GM19395 (cell line): ENCODE measurements at regions not wholly inside any gene's neighbourhood (a gene's known extent, or its start where the extent isn't known, plus 50 kb on each side); places are given as distances from the start of the nearest gene placed in this dataset.

Experiments used
- ATAC-seq: cut with Tn5 transposase; IDR thresholded peaks from one replicate; pipeline ENCODE4 v1.9.1; 2021; ENCODE audit warnings: mild to moderate bottlenecking, moderate library complexity; ENCODE audit not compliant: unreplicated experiment

DNA sequence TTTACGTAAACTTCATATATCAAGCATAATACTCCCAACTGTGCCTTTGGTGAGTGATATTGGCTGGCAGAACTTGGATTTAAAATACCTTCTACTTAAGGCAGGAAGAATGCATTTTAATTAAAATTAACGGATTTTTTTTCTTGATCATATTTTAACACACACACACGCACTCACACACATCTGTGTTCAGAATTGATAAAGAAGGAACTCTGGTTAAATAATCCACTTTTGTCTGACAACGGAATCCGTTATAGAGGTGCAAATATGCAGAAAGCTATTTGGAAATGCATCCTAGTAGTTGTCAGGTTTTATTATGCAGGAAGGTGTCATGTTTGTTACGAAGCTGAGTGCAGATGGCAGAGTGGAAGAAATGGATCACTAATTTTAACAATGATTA is 105.5 kb upstream of the ZNF536 start:
- no peak for ATAC-seq

DNA sequence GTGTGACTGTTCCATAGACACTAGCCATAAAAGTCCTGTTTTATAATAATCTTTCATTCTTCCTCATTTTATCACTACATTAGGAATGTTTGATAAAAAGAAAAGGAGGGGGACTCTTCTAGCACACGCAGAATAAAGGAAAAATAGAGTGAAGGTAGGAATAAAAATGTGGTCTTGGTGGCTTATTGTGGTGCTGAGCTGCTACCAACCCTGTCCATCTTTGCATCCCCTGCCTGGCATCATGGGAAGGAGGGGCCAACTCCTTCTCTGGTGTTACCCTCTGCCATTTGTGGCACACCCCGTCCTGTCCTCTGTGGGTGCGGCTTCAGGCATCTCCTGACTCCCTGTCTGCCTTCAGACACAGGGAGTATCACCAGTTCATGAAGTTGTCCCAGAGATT is 104.9 kb upstream of the ZNF536 start:
- no peak for ATAC-seq

DNA sequence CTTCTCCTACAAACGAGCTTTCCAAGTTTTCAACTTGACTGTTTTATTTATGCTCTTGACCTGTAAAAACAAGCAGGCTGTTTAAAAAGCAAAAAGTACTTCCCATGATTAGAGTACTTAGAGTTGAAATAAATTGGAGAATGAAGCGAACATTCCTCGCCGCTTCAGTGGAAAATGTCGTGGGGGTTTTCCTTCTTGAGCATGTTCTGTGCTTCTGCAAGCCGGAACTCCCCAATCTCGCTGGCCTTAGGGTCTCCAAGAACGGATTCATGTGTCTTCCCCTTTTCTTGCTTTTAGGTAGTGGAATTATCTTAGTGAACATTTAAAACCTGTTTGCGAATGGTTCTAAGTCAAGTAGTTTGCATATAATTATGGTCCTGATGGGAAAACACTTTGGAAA is 103.6 kb upstream of the ZNF536 start:
- ATAC-seq, result no peak

DNA sequence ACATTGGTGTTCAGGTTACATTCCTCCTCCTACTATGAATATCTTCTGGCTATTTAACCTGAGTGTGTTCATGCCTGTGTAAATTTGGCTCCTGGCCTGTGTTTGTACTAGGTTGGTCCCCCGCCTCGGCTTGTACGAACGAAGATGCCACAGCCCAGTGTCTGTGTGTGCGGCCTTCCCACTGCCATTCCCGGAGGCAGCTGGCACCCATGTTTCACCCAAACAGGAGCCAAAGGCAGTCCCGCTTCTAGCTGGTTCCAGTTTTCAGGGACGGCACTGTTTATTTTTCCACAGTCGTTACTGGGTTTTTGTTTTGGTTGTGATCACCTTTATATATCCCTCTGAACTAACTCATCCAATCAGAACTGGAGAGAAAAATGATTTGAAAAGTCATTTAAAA is 102.5 kb upstream of the ZNF536 start:
- ATAC-seq, result no peak

DNA sequence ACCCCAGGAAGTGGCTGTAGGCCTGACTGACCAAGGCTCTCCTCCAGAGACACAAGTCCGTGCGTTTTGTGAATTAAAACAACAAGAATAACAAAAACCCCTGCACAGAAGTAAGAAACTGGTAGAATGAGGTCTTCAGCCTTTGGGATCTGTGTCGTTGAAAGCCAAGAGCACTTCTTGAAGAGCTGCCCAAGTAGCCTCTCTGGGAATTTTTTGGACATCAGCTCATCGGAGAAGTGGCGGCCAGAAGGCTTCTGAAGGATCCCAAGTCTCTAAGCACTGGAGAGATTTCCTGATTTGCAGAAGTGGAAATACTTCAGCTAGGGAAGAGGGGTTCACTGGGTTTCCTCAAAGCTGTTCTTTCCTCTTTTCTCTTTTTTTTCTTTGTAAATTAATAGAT is 100.4 kb upstream of the ZNF536 start:
- no peak for ATAC-seq

DNA sequence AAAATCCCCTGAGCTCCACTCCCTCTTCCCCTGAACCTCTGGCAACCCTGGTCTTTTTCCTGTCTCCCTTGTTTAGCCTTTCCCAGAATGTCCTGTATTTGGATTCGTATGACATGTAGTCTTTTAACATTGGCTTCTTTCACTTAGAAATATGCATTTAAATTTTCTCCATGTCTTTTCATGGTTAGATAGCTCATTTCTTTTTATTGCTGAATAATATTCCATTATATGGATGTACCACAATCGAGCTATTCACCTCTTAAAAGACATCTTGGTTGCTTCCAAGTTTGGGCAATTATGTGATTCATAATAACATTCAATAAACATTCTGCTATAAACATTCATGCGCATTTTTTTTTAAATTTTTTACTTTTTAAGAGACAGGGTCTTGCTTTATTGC is 99.6 kb upstream of the ZNF536 start:
- ATAC-seq, result no peak

DNA sequence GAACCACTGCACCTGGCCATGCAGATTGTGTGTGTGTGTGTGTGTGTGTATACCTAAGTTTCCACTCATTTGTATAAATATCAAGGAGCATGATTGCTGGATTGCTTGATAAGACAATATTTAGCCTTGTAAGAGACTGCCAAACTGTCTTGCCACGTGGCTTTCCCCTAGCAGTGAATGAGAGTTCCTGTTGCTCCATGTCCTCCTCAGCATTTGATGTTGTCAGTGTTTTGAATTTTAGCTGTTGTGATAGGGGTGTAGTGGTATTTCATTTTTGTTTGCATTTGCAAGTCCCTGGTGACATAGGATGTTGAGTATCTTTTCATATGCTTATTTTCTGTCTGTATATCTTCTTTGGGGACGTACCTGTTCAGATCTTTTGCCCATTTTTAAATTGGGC is 99.0 kb upstream of the ZNF536 start:
- ATAC-seq, result no peak

DNA sequence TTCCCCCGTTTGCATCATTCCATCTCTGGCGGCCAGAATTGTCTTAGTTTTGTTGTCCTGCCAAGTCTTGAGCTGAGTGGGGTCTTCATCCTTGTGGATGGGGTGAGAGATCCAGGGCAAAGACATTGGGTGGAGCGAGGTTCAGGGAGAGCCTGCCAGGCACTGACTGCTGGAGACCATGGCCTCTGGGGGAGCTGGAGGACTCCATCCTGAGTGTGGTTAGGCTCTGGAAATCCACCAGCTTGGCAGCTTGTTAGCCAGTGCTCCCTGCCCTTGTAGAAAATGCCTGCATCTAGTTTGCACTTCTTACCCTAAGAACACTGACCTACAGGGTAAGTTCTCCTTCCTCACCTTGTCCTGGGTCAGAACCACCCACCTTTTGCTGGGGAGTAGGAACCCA is 97.2 kb upstream of the ZNF536 start:
- ATAC-seq, result no peak

DNA sequence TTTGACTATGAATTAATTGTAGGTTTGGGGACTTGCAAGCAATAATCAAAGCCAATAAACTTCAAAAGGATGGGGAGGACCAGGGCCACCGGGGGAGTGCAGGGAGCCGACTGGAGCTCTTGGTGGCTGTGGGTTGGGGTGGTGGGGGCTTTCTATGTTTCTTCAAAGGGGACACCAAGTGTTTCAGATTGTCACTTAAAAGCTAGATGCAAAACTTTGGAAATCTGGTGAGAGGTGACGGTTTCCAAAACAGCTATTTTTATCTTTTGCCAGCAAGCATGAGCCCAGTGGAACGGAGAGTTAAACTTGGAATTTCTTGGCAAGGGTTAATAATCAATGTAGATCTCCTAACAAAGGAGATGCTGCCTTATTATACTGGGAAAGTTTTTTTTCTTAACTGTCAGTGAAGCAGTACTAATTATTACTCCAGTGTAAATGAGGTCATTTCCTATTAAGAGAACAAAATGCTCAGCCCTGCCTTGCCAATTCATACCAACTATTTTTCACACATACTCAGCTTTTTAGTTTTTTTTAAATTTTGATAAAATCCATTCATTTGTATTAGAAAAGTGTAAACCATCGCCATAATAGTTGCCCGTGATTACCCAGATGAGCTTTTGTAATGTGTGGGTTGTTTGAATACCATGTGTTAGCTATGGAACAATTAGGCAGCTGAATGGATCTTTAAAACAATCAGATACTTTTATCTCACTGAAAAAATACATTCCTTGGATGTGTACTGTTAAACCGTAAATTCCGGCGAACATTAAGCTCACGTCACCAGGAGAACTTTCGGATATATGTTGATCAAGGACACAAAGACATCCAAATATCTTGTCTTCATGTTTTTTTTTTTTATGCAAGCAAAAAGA is 95.9 kb upstream of the ZNF536 start:
- no peak for ATAC-seq

DNA sequence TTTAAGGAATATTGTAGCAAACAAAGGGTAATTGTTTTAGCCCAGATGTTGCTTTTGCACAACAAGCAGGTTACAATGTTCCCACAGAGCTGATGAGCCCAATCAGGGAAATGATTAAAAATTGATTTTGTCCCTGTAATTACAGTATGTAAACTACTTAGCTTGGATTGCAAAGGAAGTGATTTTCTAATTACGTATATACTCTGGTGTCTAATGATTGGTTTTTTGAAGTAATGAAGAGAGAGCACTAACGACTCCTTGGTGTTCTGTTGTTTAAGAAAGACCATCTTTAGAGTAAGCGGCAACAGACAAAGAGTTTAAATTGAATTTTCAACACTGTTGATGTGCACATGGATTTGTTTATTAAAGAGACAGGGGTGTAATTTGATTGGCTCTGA is 95.3 kb upstream of the ZNF536 start:
- ATAC-seq, result no peak

DNA sequence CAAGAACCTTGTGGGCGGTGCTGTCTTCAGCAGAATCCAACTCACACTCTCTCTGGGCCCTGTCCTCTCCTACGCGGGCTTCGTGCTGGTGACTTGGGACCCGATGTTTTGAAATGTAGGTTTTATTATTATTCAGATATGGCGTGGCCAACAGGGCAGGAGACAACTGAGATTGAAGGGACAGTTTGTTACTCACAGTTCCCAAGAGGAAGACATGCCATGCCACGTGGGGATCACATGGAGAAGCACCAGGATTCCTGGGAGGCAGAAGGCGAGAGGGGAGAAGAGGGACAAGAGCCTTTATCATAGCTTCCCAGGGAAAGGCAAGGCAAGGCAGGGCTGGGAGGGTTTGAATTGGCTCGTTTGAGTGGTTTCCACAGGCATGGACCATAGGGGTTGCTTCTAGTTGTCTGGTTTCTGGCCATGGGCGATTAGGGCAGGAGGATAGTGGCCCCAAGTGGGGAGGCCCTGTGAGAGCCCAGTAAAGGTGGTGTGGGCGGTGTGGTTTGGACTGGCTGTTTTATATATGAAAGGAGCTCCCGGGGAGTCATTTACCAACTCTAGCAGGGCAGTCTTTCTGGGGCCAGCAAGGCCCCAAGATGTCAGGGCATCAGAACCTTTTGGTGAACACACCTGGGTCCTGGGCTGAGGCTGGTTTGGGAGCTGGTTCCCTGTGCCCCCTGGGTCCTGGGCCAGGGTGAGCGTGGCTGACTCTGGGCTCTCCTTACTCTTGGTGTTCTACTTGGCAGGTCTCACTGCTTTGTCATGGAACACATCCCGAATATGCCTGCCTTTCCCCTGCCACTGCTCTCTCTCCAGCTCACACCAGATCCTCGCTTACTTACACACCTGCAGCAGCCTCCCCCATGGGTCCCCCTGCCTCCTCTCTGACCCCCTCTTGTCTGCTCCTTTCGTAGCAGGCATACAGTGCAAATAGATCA is 94.0 kb upstream of the ZNF536 start:
- no peak for ATAC-seq

DNA sequence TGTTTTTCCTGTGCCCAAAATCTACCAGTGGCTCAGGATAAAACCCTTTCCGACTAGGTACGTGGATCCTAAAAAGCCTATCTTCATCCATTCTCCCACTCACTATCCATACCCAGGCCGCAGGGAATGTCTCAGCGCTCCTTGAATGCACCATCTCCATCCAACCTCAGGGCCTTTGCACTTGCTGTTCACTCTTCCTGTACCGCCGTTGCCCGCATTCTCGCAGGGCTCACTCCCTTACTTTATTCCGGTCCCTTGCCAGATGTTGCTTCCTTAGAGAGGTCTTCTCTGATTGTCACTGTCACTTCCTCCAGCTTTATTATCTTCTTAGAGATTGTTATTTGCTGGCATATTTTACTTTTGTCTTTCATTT is 93.3 kb upstream of the ZNF536 start:
- ATAC-seq, result no peak

DNA sequence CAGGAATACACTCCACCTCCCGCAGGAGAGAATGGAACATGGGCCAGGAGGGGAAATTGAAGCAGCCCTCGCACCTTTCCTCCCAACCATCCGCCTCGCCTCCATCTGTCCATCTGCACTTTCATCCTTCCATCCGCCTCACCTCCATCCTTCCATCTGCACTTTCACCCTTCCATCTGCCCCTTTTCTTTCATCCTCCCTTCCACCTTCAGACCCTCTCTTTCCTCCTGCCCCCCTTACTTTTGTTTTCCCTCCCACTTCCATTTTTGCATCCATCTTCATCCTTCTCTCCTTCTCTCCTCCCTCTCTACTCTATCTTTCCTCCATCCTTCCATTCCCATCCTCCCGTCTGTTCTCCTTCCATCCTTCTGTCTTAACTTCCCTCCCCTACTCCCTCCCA is 92.2 kb upstream of the ZNF536 start:
- no peak for ATAC-seq

DNA sequence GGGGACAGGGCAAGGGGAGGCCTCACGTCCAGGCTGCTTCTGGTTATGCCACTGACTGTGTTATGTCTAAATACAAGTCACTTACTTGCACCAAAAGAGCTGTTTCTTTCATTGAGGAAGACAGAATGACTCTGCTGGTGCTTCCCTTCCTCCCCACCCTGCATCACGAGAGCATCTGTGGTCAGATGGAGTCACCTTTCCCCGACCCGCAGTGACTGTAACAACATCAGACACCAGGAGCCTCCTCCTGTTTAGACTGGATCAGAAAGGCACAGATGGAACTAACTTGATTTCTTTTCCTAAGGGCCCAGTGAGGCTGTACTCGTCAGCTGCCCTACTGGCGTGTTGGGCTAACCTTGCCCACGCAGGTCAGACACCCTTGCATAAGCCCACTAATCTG is 90.3 kb upstream of the ZNF536 start:
- no peak for ATAC-seq

DNA sequence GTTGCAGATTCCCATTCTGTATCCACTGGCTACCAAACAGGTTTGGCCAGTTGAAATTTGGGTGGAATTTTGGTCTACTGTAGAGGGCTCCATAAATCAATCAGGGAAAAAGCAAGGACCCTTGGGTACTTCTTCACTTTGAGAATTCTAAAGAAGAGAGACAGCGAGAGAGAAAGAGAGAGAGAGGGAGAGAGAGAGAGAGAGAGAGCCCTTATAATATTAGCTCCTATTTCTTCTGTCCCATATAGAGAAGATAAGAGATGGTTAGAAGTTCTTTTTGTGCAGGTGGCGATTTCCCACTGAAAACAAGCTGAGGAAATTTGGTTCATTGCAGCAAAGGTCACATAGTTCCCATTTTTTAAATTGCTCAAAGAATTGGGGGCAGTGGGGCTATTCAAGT is 88.6 kb upstream of the ZNF536 start:
- ATAC-seq, result no peak

DNA sequence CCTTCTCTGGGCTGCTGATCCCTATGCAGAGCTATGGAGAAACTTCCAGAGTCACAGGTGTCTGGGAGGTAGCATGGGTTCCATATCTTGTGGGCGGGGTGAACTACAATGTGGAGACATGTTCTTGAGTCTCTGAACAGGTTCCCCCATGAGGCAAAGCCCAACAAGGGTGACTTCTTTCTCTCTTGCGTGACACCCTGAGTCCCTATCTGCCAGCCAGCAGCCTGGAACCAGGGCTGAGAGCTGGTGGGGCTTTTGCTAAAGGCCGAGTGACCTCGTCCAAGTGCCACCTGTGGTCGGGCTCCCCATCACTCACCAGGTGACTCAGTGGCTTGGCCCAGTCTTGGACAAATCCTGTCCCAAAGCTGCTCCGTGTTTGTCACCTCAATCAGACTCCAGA is 88.0 kb upstream of the ZNF536 start:
- ATAC-seq, result no peak

DNA sequence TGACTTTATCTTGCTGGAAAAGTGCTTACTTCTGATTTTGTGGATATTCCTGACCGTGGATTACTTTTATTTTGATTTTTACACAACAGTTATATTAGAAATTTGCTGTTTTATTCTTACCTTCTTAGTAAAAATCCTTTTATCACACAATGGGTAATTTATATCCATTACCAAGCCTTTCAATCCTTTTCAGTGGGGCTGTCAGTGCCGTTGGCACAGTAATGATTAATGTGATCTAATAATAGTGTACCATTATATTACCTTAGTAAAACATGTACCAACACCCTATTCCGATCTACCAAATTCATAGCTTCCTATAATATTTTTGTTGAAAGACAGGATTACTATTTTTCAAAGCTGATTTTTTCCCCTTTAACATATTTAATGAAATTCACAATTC is 87.3 kb upstream of the ZNF536 start:
- no peak for ATAC-seq

DNA sequence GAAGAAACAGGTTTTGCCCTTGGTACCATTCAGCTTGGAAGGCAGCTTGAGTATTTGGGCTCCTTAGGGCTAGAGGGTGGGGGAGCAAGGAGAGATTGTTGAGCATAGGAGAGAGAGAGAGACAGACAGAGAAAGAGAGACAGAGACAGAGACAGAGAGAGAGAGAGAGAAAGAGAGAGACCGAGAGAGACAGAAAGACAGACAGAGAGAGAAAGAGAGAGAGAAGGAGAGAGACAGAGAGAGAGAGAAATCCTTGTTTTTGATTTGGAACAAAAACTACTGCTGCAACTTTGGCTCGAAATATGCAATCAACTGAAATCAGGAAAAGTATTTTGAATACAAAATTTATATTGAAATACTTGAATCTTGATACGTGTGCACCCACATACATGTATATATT is 85.8 kb upstream of the ZNF536 start:
- ATAC-seq, result no peak

DNA sequence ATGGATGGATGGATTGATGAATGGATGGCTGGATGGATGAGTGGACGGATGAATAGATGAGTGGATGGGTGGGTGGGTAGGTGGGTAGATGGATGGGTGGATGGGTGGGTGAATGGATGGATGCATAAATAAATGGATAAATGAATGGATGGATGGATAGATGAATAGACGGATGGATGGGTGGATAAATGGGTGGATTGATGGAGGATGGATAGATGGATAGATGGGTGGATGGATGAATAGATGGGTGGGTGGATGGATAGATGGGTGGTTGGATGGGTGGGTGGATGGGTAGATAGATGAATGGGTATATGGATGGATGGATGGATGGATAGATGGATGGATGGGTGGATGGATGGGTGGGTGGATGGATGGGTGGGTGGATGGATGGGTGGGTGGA is 84.9 kb upstream of the ZNF536 start:
- no peak for ATAC-seq

DNA sequence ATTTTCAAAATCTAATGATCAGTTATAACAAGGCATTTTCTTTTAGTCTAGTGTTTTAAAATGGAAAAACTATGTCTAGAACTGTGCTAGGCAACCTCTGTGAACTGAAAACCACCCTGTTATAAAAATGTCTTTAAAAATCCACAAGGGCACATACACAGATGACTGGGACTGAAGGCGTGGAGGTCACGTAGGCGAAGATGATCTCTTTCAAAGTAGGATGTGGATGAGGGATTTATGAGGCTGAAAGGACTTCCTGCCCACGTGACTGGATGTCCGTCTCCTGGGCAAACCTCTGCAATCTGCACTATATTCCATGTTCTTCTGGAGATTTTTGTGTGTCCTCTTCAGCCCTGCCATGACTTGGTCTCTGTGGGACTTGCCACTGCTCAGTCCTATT is 84.2 kb upstream of the ZNF536 start:
- no peak for ATAC-seq

DNA sequence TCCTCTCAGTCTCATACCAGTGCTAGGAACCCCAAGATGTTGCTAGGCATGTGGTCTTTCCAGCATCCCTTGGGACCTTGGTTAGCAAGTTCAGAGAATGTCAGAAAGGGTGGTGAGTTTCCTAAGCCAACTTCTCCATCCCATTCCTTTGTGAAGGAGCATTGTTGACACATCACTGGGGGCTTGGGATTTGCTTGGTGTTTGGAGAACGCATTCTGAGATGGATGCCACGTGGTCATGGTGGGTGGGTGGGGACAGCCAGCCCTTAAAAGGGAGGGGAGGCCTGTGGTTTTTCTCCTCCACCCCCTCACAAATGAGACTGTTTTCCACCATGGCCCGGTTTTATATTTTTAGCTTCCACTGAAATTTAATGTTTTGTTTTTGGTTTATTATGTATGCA is 83.3 kb upstream of the ZNF536 start:
- ATAC-seq, result no peak

DNA sequence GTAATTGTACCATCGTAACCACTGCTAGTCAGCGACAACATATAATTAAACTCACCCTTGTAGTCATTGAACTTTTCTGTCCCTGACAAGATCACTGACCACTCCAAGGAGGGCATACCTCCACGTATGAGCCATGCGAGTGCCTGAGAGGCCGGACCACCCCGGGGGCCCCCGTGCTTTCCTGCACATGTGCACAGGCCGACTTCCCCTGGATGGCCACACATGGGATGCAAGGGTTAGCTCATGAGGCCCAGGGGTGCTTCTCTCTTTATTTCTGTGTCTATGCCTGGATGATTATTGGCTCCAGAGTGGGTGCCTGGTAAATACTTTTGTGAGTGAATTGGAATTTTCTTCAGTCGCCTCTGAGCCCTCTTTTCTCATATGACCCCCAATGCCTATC is 82.8 kb upstream of the ZNF536 start:
- no peak for ATAC-seq
